Upper lobe of left lung (tissue), 4 donors: ENCODE measurements at regions not wholly inside any gene's neighbourhood (a gene's known extent, or its start where the extent isn't known, plus 50 kb on each side); places are given as distances from the start of the nearest gene placed in this dataset.

Experiments
- CTCF ChIP-seq, 6 experiments: fragments of 450-650 bp in 4 of 6; fragments of 200-600 bp in 2 of 6; sonication (generic) in 2 of 6; IDR thresholded peaks; one replicate each; pipeline ENCODE4 v1.5.1; 2016 to 2019; ENCODE audit warnings: antibody characterized with exemption in 6 of 6
- EP300 ChIP-seq, 4 donors: sonication (generic); formaldehyde crosslinking; IDR thresholded peaks; one replicate each; pipeline ENCODE4 v1.5.1; 2017; ENCODE audit warnings: antibody characterized with exemption in 4 of 4, control low read depth in 2 of 4
- POLR2A ChIP-seq, 4 donors: fragments of 450-650 bp; IDR thresholded peaks; one replicate each; pipeline ENCODE4 v1.5.1; 2016 to 2017; ENCODE audit warnings: antibody characterized with exemption in 4 of 4, mild to moderate bottlenecking in 2 of 4

- no peak for TF ChIP-seq CTCF (IDR thresholded peaks at IDR 0.05)
- no peak for TF ChIP-seq POLR2A (IDR thresholded peaks at IDR 0.05)
- TF ChIP-seq EP300 (IDR thresholded peaks at IDR 0.05), result no peak
Observed at GRCh38 chr4:81652069-81652478, 180.4 kb upstream of the RASGEF1B start.
